GM18507 (cell line): ENCODE measurements at regions not wholly inside any gene's neighbourhood (a gene's known extent, or its start where the extent isn't known, plus 50 kb on each side); places are given as distances from the start of the nearest gene placed in this dataset.
"Not testable (repeated sequence)": the region's sequence is repeated elsewhere in the genome, so short reads cannot be mapped to it uniquely, and the experiment has no call there.

ENCODE experiments used
- DNase-seq: peaks from one replicate; pipeline ENCODE4 v3.0.0; 2011; ENCODE audit warnings: low read depth; ENCODE audit not compliant: insufficient read length; ENCODE audit errors: extremely low spot score
- FAIRE-seq: peaks from 2 replicates; lab custom pipeline; 2011; peaks lifted over from hg19 to GRCh38; lab: Jason Lieb, UNC

DNA sequence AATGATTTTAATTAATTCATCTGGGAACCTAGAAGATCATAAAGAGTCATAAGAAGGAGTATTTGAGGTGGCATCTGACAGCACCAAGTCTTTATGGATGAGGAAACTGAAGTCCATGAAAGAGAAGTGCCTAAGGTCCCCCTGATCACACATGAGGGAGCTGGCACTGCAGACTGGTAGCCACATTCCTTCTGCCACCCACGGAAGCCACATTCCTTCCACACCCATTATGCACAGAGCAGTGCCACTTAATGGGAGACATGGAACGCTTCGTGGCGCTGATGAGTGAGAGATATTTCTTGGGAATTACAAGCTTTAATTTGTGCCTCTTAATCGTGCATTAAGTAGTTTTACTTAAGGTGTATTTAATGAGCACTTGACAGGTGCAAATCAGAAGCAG lies 139.3 kb upstream of the NTF3 start:
- DNase-seq (no peak), FAIRE-seq (no peak)

DNA sequence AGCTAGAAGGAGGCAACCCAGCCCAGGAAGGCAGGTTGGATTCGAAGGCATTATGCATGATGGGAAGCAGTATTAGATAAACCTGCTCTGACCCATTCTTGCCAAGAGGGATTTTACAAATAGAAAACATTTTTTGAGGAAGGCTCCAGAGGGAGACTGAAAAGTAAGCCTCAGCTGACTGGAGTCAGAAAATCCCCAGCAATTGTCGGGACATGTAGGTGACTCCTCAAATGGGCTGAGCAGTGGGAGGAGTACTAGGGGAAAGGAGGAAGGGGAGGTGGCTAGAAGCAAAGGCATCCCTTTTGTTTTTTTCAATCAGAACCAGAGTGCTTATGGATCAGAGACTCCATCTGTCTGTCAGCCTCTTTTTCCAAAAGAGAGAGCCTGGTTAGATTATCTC lies 138.1 kb upstream of the NTF3 start:
- no peak for DNase-seq

GRCh38 chr12:5294274-5295070 lies 137.4 kb upstream of the NTF3 start:
- no peak for DNase-seq
- FAIRE-seq, result no peak

More for the DNA sequence above, 138.1 kb upstream of the NTF3 start:
- FAIRE-seq, result no peak

- no peak for DNase-seq
- FAIRE-seq, result no peak
These were observed 136.8 kb upstream of the NTF3 start for GRCh38 chr12:5295151-5295550.

DNA sequence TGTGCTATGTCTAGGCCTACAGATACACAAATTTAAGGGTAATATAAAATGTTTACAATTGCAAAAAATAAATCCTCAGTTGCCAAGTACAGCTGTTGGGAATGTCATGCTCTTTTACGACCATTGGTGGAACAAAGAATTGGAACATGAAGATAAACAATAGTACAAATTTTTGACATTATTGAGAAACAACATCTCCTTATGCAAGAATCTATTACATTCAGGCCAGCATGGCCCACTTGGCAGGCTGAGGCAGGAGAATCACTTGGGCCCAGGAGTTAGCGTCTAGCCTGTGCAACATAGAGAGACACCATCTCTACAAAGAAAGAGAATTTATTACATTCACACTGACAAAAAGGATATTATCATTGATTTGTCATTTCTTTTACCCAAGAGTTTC lies 135.9 kb upstream of the NTF3 start:
- DNase-seq (no peak), FAIRE-seq (no peak)

GRCh38 chr12:5301539-5301938 lies 130.4 kb upstream of the NTF3 start:
- FAIRE-seq, result no peak
- DNase-seq, result no peak

- FAIRE-seq (no peak), DNase-seq (no peak)
These were observed 126.5 kb upstream of the NTF3 start for GRCh38 chr12:5305425-5305824.

DNA sequence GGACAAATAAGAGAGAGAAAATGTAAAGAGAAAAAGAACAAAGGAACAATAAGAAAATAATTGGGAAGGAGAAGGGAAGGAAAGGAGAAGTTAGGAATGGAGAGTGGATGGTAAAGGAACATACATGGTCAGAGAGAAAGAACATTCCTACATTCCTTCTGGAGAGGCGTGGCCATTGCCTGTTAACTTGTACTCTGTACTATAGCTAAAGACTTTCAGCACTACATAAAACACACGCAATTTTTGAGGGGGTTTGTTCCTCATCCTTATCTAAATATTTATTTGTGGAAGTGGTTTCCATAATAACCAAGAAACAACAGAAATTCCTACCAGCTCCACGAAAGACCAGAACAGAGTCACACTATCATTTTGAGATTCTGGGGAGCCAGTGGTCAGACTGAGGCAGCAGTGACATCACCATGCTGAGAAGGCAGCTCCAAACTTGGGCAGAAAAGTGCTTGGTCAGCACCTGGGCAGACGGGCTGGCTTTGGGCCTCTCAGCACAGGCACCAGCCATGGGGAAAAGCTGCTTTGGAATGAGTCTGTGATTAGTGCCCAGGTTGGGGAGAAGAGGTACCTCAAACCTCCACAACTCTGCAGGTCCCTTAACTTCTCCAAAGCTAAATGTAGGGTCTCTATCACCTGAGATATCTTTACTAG lies 125.9 kb upstream of the NTF3 start:
- DNase-seq (no peak), FAIRE-seq (no peak)

- FAIRE-seq, result no peak
- no peak for DNase-seq
These were observed 124.8 kb upstream of the NTF3 start for GRCh38 chr12:5307065-5307464.

DNA sequence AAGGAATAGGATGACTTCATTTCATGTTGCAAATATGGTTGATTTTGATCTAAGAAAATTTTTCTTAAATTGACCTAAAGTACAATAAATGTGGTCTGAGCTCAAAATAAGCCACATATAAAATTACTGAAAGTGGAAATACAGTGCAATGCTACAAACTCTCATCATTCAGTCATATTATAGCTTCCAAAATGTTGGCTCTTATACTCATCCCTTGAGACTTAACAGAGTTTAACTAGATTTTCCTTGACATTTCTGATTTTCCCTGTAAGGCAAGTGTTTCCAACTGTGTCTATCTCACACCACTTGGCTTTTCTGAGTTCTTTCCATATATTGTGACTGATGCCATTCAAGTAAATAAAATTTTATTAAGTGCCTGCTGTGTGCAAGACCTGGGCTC lies 123.7 kb upstream of the NTF3 start:
- DNase-seq (no peak), FAIRE-seq (no peak)

DNA sequence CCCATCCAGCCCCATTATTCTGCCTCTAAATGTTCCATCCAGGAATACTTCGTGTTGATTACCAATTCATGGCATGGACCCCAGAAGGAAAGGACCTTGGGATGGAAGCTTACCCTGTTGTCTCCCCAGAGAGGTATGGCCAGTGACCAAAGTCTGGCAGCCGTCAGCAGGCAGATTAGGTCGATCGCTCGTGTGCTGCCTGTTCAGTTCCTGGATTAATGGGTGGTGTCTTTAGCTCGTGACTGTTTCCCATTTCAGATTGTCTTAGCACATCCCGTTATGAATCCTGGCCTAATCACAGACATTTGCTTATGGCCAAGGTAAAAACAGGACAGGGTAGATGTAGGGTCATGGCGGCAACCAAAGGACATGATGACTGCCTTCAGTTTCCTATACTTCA lies 122.9 kb upstream of the NTF3 start:
- no peak for DNase-seq
- FAIRE-seq, result no peak

- no peak for FAIRE-seq
- DNase-seq, result no peak
These were observed 122.3 kb upstream of the NTF3 start for GRCh38 chr12:5309654-5310053.

DNA sequence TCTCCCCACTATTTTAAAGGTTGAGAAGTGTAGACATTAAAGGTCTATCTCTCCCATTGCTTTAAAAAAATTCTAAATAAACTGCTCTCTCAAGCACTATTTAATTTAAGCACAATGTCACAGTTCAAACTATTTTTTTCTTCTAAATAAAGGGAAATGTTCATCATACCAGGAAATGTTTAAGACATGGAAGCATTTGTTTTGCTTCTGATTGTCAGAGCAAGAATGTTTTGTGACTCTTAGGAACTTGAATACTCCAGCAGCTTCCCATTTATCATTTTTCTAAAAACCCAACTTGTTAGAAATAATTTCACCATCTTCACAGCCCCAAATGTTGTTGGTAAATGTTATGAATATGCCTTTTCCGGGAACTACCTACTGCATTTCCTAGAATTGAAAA lies 121.8 kb upstream of the NTF3 start:
- DNase-seq (no peak), FAIRE-seq (no peak)

DNA sequence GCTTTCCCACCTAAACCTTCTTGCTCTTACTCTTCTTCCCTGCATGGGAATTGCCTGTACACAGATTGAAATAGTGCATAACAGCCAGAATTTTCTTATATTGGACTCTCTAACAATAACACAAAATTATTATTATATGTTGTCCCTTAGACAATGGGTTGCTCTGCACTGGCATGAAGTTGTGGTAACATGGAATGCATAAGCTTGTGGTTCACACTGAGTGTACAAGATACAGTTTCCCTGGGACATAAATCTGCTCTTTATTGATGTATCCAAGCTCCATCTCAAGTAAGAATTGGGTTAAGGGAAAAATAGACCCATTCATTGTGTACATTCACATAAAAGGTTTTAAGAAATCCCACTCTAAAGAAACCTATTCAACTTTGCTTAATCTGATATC lies 114.4 kb upstream of the NTF3 start:
- FAIRE-seq, result no peak

DNA sequence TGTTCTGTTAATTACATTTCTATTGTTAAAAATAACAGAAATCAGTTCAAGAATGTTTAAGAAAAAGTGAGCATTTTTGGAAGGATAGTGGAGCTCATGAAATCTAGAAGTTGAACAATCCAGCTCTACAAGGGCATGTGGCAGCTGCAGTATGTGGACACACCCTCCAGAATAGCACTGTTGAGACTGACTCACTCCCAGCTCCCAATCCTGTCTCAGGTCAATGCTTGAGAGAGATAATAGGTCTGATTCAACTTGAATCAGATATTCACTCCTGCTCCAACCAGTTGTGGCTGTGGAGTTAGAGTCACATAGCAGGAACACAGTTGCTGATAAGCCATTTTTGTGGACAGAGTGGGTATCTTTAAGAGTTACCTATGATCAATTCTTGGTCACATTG lies 113.0 kb upstream of the NTF3 start:
- FAIRE-seq (no peak), DNase-seq (no peak)

More for the DNA sequence above, 114.4 kb upstream of the NTF3 start:
- DNase-seq, result no peak

- DNase-seq (no peak), FAIRE-seq (no peak)
These were observed 103.0 kb upstream of the NTF3 start for GRCh38 chr12:5328669-5329517.

DNA sequence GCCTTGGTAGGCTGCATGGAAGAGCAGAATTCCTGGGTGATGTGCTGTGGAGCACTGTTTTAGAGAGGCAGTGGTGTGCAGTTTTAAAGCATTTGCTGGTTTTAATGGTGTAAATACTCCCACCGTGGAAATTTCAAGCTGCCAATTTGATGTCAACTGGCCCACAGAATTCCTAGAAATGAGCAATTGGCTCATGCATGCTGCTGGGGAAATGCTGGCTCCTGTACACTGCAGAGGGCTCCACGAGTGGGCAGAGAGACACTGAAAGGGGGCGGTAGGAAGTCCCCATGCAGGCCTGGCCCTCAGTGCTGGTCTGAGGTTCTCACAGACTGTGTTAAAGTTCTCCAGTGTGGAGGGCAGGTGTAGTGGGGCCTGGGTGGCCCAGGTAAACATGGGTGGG lies 99.4 kb upstream of the NTF3 start:
- DNase-seq, result no peak
- FAIRE-seq, result no peak

- FAIRE-seq (no peak), DNase-seq (no peak)
These were observed 98.8 kb upstream of the NTF3 start for GRCh38 chr12:5333096-5333495.

DNA sequence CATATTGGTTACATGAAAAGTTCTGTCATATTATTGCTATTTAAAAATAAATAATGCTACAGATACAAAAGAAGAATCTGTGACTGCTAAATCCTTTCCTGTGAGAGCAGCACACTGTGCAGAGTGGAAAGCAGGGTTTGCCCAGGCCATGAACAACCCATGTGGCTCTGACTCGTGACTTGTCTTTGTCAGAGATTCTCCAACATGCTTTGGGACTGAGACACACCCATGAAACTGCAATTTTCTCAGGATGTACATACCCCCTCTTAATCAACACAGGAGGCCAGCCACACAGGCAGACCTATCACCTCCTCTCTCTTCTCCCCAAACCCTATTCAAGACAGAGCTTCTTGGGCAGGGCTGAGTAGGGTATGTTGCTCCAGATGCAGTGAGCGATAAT lies 96.8 kb upstream of the NTF3 start:
- DNase-seq (no peak), FAIRE-seq (no peak)

GRCh38 chr12:5341086-5341485 lies 90.8 kb upstream of the NTF3 start:
- not testable (repeated sequence) for DNase-seq, FAIRE-seq
